IMR-90 (cell line): ENCODE measurements at regions not wholly inside any gene's neighbourhood (a gene's known extent, or its start where the extent isn't known, plus 50 kb on each side); places are given as distances from the start of the nearest gene placed in this dataset.

Experiments
- ATAC-seq: fragments of 200-7000 bp; cut with Tn5 transposase; 2 replicates; pipeline ENCODE4 v1.9.1; 2020; ENCODE audit warnings: low read depth, mild to moderate bottlenecking, moderate library complexity
- BruUV-seq: library from RNA; stranded (reverse); fragments of 400-500 nt; replicated peaks from 2 replicates; lab custom pipeline; 2021; lab: Mats Ljungman, UMichigan
- CTCF ChIA-PET: fragments of 300-600 bp; formaldehyde crosslinking; extraction: SDS; loops from one replicate; lab custom pipeline; 2021; ENCODE audit warnings: antibody characterized with exemption; lab: Yijun Ruan, JAX
- POLR2A ChIA-PET: fragments of 300-600 bp; sonication (Branson Sonifier 250); formaldehyde crosslinking; loops from one replicate; lab custom pipeline; 2022; ENCODE audit warnings: antibody characterized with exemption; ENCODE audit not compliant: unreplicated experiment; lab: Charles Lee
- DNase-seq: peaks from one replicate; pipeline ENCODE4 v3.0.0; 2013
- H2AFZ ChIP-seq: replicated peaks from 2 replicates; pipeline ENCODE3; 2013; ENCODE audit warnings: low read length, mild to moderate bottlenecking; ENCODE audit not compliant: poor library complexity
- H2AK5ac ChIP-seq: 2 replicates; pipeline ENCODE4 v1.6.1; 2013; ENCODE audit warnings: low read depth, low read length, inconsistent platforms
- H2AK9ac ChIP-seq: replicated peaks from 2 replicates; pipeline ENCODE3; 2013; ENCODE audit warnings: mild to moderate bottlenecking, low read depth, low read length, moderate library complexity; ENCODE audit not compliant: poor library complexity
- H2BK120ac ChIP-seq: 2 replicates; pipeline ENCODE4 v1.6.1; 2013; ENCODE audit warnings: low read depth, low read length, inconsistent platforms
- H2BK15ac ChIP-seq: 3 replicates; pipeline ENCODE4 v1.6.1; 2013; ENCODE audit warnings: low read depth, low read length, inconsistent platforms
- H2BK20ac ChIP-seq: 2 replicates; pipeline ENCODE4 v1.6.1; 2013; ENCODE audit warnings: low read depth, mild to moderate bottlenecking, inconsistent platforms, low read length, moderate library complexity
- H2BK5ac ChIP-seq: 2 replicates; pipeline ENCODE4 v1.6.1; 2013; ENCODE audit warnings: mild to moderate bottlenecking, low read depth, low read length, inconsistent platforms; ENCODE audit not compliant: poor library complexity, severe bottlenecking
- H3K14ac ChIP-seq: replicated peaks from 2 replicates; pipeline ENCODE4 v1.6.1; 2013; ENCODE audit warnings: low read depth, low read length, inconsistent platforms
- H3K18ac ChIP-seq: 2 replicates; pipeline ENCODE4 v1.6.1; 2013; ENCODE audit warnings: low read depth, low read length, control low read depth
- H3K23ac ChIP-seq: 2 replicates; pipeline ENCODE4 v1.6.1; 2013; ENCODE audit warnings: low read depth, low read length, inconsistent platforms
- H3K27ac ChIP-seq: 2 replicates; pipeline ENCODE4 v1.5.1; 2013; ENCODE audit warnings: mild to moderate bottlenecking, control low read depth, low read length; ENCODE audit not compliant: insufficient read depth
- H3K27me3 ChIP-seq: 2 replicates; pipeline ENCODE4 v1.6.1; 2013; ENCODE audit warnings: low read length; ENCODE audit not compliant: control insufficient read depth, insufficient read depth
- H3K36me3 ChIP-seq: 2 replicates; pipeline ENCODE4 v1.6.1; 2013; ENCODE audit warnings: low read length, mixed read lengths; ENCODE audit not compliant: control insufficient read depth, insufficient read depth
- H3K4ac ChIP-seq: 2 replicates; pipeline ENCODE4 v1.6.1; 2013; ENCODE audit warnings: low read depth, low read length, inconsistent platforms
- H3K4me1 ChIP-seq: 2 replicates; pipeline ENCODE4 v1.6.1; 2013; ENCODE audit warnings: low read length, mixed read lengths; ENCODE audit not compliant: control insufficient read depth, insufficient read depth
- H3K4me2 ChIP-seq: 2 replicates; pipeline ENCODE4 v1.6.1; 2013; ENCODE audit warnings: low read depth, mild to moderate bottlenecking, control low read depth, low read length, moderate library complexity
- H3K4me3 ChIP-seq: 2 replicates; pipeline ENCODE4 v1.5.1; 2013; ENCODE audit warnings: low read depth, mild to moderate bottlenecking, control low read depth, low read length, moderate library complexity; ENCODE audit not compliant: insufficient read depth
- H3K56ac ChIP-seq: 2 replicates; pipeline ENCODE4 v1.6.1; 2013; ENCODE audit warnings: low read length, inconsistent platforms; ENCODE audit not compliant: insufficient read depth; ENCODE audit errors: extremely low read depth
- H3K79me1 ChIP-seq, 2 experiments: 2 replicates each; pipeline ENCODE4 v1.6.1; 2013; ENCODE audit warnings: low read length in 2 of 2, inconsistent platforms in 1 of 2, low read depth in 1 of 2
- H3K9ac ChIP-seq: 2 replicates; pipeline ENCODE4 v1.6.1; 2013; ENCODE audit warnings: low read depth, low read length, control low read depth
- H3K9me1 ChIP-seq: 2 replicates; pipeline ENCODE4 v1.6.1; 2013; ENCODE audit warnings: low read length, inconsistent platforms; ENCODE audit not compliant: insufficient read depth
- H3K9me3 ChIP-seq: 2 replicates; pipeline ENCODE4 v1.6.1; 2013; ENCODE audit warnings: low read length; ENCODE audit not compliant: control insufficient read depth, insufficient read depth
- H4K20me1 ChIP-seq: 2 replicates; pipeline ENCODE4 v1.6.1; 2013; ENCODE audit warnings: low read length, inconsistent platforms; ENCODE audit not compliant: insufficient read depth
- H4K5ac ChIP-seq: 2 replicates; pipeline ENCODE4 v1.6.1; 2013; ENCODE audit warnings: mild to moderate bottlenecking, low read depth, low read length, control low read depth
- H4K8ac ChIP-seq, 2 experiments: 2 replicates each; pipeline ENCODE4 v1.6.1; 2013; ENCODE audit warnings: low read depth in 2 of 2, low read length in 2 of 2, control low read depth in 1 of 2, inconsistent platforms in 1 of 2
- H4K91ac ChIP-seq: 2 replicates; pipeline ENCODE4 v1.6.1; 2013; ENCODE audit warnings: low read depth, low read length, inconsistent platforms; ENCODE audit not compliant: insufficient read depth
- BHLHE40 ChIP-seq: fragments of 150-350 bp; IDR thresholded peaks from 2 replicates; pipeline ENCODE4 v1.6.1; 2016; ENCODE audit warnings: mild to moderate bottlenecking, low read depth, low read length
- CEBPB ChIP-seq: IDR thresholded peaks from 2 replicates; pipeline ENCODE4 v1.6.1; 2012; ENCODE audit warnings: low read depth, low read length, improper control_type of control experiment
- CHD1 ChIP-seq: IDR thresholded peaks from 2 replicates; pipeline ENCODE4 v1.6.1; 2012; ENCODE audit warnings: low read depth, low read length, improper control_type of control experiment
- CTCF ChIP-seq: conservative IDR thresholded peaks from 2 replicates; pipeline ENCODE4 v1.5.1; 2012; ENCODE audit warnings: mild to moderate bottlenecking, low read depth, low read length, improper control_type of control experiment
- ELK1 ChIP-seq: fragments of 150-350 bp; IDR thresholded peaks from 2 replicates; pipeline ENCODE4 v1.6.1; 2016; ENCODE audit warnings: low read depth, mild to moderate bottlenecking, low read length, moderate library complexity, borderline replicate concordance
- MAFK ChIP-seq: IDR thresholded peaks from 2 replicates; pipeline ENCODE4 v1.6.1; 2012; ENCODE audit warnings: low read depth, low read length, improper control_type of control experiment
- MAZ ChIP-seq: IDR thresholded peaks from 2 replicates; pipeline ENCODE4 v1.6.1; 2012; ENCODE audit warnings: low read depth, mild to moderate bottlenecking, low read length, improper control_type of control experiment, moderate library complexity, borderline replicate concordance
- NFE2L2 ChIP-seq: fragments of 150-350 bp; IDR thresholded peaks from 2 replicates; pipeline ENCODE4 v1.6.1; 2016; ENCODE audit warnings: low read depth, mild to moderate bottlenecking, low read length
- RAD21 ChIP-seq: IDR thresholded peaks from 2 replicates; pipeline ENCODE4 v1.6.1; 2012; ENCODE audit warnings: low read length, improper control_type of control experiment
- RCOR1 ChIP-seq: IDR thresholded peaks from 2 replicates; pipeline ENCODE4 v1.6.1; 2012; ENCODE audit warnings: mild to moderate bottlenecking, low read length, improper control_type of control experiment; ENCODE audit not compliant: insufficient replicate concordance
- RFX5 ChIP-seq: IDR thresholded peaks from 2 replicates; pipeline ENCODE4 v1.8.0; 2012; ENCODE audit warnings: low read depth, mild to moderate bottlenecking, low read length, moderate library complexity
- SMC3 ChIP-seq: fragments of 150-350 bp; IDR thresholded peaks from 2 replicates; pipeline ENCODE4 v1.6.1; 2016; ENCODE audit warnings: low read depth, mild to moderate bottlenecking, antibody characterized with exemption, low read length, moderate library complexity
- WGBS, 2 experiments: methylation state at CpG; one replicate each; pipeline versions ENCODE4 v1.1.5 to v1.1.7; 2013; ENCODE audit warnings: missing lambda C conversion rate in 2 of 2; ENCODE audit not compliant: insufficient read length in 1 of 2; ENCODE audit errors: extremely low coverage in 2 of 2; 5-methylcytosine and 5-hydroxymethylcytosine counted together
- dilution Hi-C: fragments of 300-500 bp; cut with HindIII; formaldehyde crosslinking; loops from one replicate; pipeline ENCODE4 v1.14.3; 2018; ENCODE audit warnings: low sequenced_read_pairs; ENCODE audit not compliant: unreplicated experiment
- in situ Hi-C: fragments of 300-500 bp; cut with MboI; formaldehyde crosslinking; loops from 3 replicates; pipeline ENCODE4 v1.14.3; 2019; ENCODE audit warnings: low sequenced_read_pairs, inconsistent platforms, mixed read lengths
- intact Hi-C: fragments of 100-400 bp; cut with micrococcal nuclease; formaldehyde crosslinking; loops from 2 replicates; pipeline ENCODE4 v1.10.0; 2022

- Histone ChIP-seq H2BK20ac (no peak overlapping the region), H4K91ac (no peak overlapping the region), H4K5ac (no peak overlapping the region), H3K9me3 (no peaks in the 10 kb centered on the region), H3K4ac (no peak overlapping the region), H2AK9ac (no peak overlapping the region), H2BK5ac (no peak overlapping the region), H3K9me1 (no peaks in the 10 kb centered on the region), H2AK5ac (no peak overlapping the region), H2BK15ac (no peak overlapping the region), H2BK120ac (no peak overlapping the region), H2AFZ (no peak overlapping the region), H4K20me1 (no peaks in the 10 kb centered on the region), H3K9ac (no peak overlapping the region), H3K18ac (no peak overlapping the region), H3K4me3 (no peak overlapping the region), H3K23ac (no peak overlapping the region), H3K14ac (no peak overlapping the region), H3K36me3 (no peaks in the 10 kb centered on the region), H4K8ac (no peak overlapping the region), H3K4me2 (no peak overlapping the region), H3K4me1 (no peaks in the 10 kb centered on the region), H3K27me3 (peaks cover 23% of the 10 kb centered on the region), H3K27ac (no peak overlapping the region), H3K79me1 (no peaks in the 10 kb centered on the region), H3K56ac (no peak overlapping the region)
- TF ChIP-seq BHLHE40 (no peak), RCOR1 (no peak), RAD21 (no peak), ELK1 (no peak), SMC3 (no peak), RFX5 (no peak), NFE2L2 (no peak), MAFK (no peak), CEBPB (no peak), MAZ (no peak), CHD1 (no peak), CTCF (no peak)
- ATAC-seq (no peak), DNase-seq (no peak)
- intact Hi-C loops (no loop called here), in situ Hi-C loops (loop anchor here (5.0 kb wide), 1 partner anchor 1117 kb away; no protein-coding TSS in a partner anchor), dilution Hi-C loops (no loop called here)
- WGBS, 2 experiments = no CpG with 5 or more reads among the region's 6 CpGs
- ChIA-PET POLR2A (interaction anchor here (0.6 kb wide), 2 partner anchors 23 to 779 kb away, joined by 3 to 8 read pairs; no protein-coding TSS in a partner anchor), CTCF (no interaction called here)
- BruUV-seq = no TSS peak
Measured at GRCh38 chr2:30074023-30074422, 72.8 kb upstream of the YPEL5 start.
